ENCODE measurements at regions not wholly inside any gene's neighbourhood (a gene's known extent, or its start where the extent isn't known, plus 50 kb on each side); places are given as distances from the start of the nearest gene placed in this dataset.
"Not testable (repeated sequence)": the region's sequence is repeated elsewhere in the genome, so short reads cannot be mapped to it uniquely, and the experiment has no call there.

DNA sequence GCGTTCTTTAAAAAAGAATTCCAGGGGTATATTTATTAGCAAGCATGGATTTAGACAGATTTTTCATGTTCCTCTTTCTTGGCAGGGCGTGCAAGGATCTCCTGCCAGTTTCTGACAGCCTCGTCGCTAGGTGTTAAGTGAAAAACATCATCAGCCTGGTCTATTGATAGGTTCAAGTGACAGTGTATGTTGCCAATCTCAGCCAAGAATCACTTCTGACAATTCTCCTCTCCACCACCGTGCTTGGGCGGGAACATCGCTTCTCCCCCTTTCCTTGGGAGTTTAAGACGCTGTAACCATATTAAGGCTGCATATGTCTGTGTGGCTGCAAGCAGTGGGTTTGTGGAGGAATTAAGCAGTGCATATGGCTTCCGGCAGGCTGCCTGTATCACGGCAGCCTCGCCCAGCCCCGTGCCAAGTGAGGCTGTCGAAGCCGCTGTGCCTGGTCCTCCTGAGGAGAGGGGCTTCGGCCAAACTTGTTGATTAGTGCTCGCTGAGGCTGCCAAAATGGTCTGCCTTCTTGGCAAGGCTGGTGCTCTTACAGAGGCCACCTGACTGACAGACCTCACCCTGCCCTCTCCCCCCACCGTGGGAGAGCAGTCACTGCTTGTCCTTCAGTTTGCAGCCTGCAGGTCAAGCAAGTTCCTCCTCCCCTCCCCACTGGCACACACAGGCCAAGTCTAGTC, 132.2 kb upstream of the MPHOSPH6 start:
- Mint-ChIP-seq H3K36me3 (ENCODE audit: low read depth) (no peaks in the 10 kb centered on the region), H3K4me3 (no peak overlapping the region), H3K27ac (no peak overlapping the region), H3K4me1 (ENCODE audit: low read depth) (no peaks in the 10 kb centered on the region), H3K27me3 (ENCODE audit: low read depth) (no peaks in the 10 kb centered on the region), H3K9me3 (no peaks in the 10 kb centered on the region)
- DNase-seq (ENCODE audit: low spot score) = no peak

DNA sequence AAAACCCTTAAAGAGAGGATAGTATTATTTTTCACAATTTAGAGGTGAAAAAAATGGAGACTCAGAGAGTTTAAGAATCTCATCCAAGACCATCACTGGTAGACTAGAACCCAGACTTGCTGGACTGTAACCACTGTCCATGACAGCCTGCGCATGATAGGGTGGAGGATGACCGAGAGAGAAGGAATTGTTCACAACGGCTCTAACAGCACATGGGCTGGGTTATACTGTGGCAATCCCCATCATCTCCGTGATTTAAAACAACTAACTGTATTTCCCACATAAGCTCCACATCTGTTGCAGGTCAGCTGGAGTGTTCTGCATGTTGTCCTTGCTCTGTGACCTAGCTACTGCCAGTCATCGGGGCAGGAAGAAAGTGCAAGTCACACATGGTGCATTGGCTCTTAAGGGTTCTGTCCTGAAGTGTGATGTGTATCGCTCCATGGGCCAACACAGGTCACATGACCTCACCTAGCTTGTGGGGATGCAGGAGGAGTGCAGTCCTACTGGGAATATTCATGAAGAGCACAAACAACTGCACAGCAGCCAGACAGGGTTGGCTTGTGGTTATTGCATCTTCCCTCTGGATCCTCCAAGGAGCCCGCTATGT, 131.2 kb upstream of the MPHOSPH6 start:
- no peak overlapping the region for H3K27ac Mint-ChIP-seq
- H3K36me3 Mint-ChIP-seq (ENCODE audit: low read depth) = no peaks in the 10 kb centered on the region
- H3K4me3 Mint-ChIP-seq = no peak overlapping the region
- no peaks in the 10 kb centered on the region for H3K27me3 Mint-ChIP-seq (ENCODE audit: low read depth)
- no peaks in the 10 kb centered on the region for H3K9me3 Mint-ChIP-seq
- H3K4me1 Mint-ChIP-seq (ENCODE audit: low read depth) = no peaks in the 10 kb centered on the region
- no peak for DNase-seq (ENCODE audit: low spot score)

DNA sequence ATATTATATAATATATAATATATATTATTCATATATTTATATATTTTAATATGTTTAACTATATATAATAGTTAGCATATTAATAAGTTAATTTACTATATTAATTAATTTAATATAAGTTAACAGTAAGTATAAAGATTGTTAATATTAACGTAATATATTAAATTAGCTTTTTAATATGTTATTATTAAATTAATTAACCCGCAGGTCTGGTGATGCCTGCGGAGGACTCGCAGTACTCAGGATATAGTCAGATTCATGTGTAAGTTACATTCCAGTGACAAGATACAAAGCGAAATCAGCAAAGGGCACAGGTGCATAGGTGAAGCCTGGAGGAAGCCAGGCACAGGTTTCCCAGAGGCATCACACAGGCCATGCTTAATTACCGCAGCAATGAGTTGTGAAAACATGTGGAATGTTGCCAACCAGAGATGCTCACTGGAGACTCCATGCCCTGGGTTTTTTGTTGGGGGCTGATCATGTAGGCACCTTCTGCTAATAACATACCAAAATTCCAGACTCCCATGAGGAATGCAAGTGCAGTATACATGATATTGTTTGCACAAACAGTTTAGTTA, 130.4 kb upstream of the MPHOSPH6 start:
- H3K9me3 Mint-ChIP-seq = no peaks in the 10 kb centered on the region
- DNase-seq (ENCODE audit: low spot score) = no peak
- no peaks in the 10 kb centered on the region for H3K27me3 Mint-ChIP-seq (ENCODE audit: low read depth)
- H3K4me3 Mint-ChIP-seq = no peak overlapping the region
- H3K36me3 Mint-ChIP-seq (ENCODE audit: low read depth) = no peaks in the 10 kb centered on the region
- H3K4me1 Mint-ChIP-seq (ENCODE audit: low read depth) = no peaks in the 10 kb centered on the region
- no peak overlapping the region for H3K27ac Mint-ChIP-seq

DNA sequence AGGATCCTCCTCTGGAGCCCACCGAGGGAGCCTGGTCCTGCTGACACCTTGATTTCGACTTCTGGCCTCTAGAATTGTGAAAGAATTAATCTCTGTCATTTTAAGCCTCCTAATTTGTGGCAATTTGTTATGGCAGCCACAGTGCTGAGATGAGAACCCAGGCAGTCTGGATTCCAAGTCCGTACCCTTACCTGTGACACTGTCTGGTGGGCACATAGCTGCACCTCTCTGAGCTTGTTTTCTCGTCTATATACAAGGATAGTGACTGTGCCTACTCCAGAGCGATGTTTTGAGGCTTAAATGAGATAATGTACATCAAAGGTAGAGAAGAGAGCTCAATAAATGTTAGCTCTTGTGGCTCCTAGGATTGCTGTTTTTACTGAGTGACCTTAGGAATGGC, 128.4 kb upstream of the MPHOSPH6 start:
- H3K4me1 Mint-ChIP-seq (ENCODE audit: low read depth) = no peaks in the 10 kb centered on the region
- H3K9me3 Mint-ChIP-seq = no peaks in the 10 kb centered on the region
- no peaks in the 10 kb centered on the region for H3K36me3 Mint-ChIP-seq (ENCODE audit: low read depth)
- DNase-seq (ENCODE audit: low spot score) = no peak
- H3K4me3 Mint-ChIP-seq = no peak overlapping the region
- no peak overlapping the region for H3K27ac Mint-ChIP-seq
- H3K27me3 Mint-ChIP-seq (ENCODE audit: low read depth) = no peaks in the 10 kb centered on the region

DNA sequence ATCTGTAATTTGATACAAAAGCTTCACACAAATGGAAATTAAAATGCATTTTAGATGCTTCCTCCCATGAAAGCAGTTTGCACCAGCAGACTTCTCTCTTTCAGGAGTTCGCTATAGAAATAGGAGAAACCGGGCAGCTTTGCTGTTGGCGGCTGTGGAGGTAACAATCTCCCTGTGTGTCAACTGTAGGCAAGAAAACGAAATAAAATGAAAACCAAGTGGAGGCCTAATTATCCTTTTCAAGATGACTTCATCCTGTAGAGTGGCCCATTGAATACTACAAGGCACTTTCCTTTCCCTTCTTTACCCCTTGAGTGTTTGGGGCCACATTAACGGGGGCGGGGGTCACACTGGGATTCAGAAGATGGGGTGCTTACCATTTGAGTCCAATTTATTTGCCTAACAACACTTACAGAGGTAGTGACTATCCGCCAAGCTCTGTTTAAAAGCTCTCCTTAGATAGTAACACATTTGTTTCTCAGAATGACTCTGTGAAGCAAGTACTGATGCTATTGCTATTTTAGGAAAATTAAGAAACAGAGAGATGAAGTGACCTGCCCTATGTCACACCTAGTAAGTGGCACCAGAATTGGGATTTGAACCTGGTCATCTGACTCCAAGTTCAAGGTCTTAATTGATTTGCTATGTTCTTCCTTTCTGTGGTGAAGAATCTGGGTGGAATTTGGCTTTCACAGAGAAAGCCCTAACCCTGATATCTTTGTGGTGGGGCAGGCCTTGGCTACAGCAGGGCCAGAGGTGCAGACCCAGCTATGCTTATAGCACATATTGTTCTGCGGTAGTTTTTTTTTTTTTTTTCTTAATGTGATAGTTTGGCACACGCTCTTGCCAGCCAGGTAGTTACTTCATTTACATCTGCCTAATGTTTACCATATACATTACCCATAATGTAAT, 125.5 kb upstream of the MPHOSPH6 start:
- Mint-ChIP-seq H3K36me3 (ENCODE audit: low read depth) (no peaks in the 10 kb centered on the region), H3K4me3 (no peak overlapping the region), H3K9me3 (no peaks in the 10 kb centered on the region), H3K27ac (no peak overlapping the region), H3K27me3 (ENCODE audit: low read depth) (no peaks in the 10 kb centered on the region), H3K4me1 (ENCODE audit: low read depth) (no peaks in the 10 kb centered on the region)
- DNase-seq (ENCODE audit: low spot score) = no peak

DNA sequence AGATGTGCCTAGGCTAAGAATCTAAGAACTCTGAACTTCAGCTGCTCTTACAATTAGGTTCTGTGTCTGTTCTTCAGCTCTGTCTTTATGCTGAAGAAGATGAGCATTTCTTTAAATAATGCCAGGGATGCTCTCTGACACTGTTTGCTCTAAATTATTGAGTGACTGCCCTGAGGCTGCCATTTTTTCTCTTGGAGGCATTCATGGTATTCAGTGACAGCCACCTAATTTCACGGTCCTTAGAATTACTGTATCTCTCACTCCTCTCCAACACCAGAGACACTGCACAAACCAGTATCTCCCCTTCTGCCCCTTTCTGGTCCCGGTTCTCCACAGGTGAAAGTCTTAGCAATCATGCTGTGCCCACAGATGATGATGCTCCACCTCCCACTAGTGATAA, 123.6 kb upstream of the MPHOSPH6 start:
- Mint-ChIP-seq H3K4me3 (no peak overlapping the region), H3K27ac (no peak overlapping the region), H3K36me3 (ENCODE audit: low read depth) (no peaks in the 10 kb centered on the region), H3K9me3 (no peaks in the 10 kb centered on the region), H3K27me3 (ENCODE audit: low read depth) (peaks cover 3% of the 10 kb centered on the region), H3K4me1 (ENCODE audit: low read depth) (no peaks in the 10 kb centered on the region)
- DNase-seq (ENCODE audit: low spot score) = no peak

DNA sequence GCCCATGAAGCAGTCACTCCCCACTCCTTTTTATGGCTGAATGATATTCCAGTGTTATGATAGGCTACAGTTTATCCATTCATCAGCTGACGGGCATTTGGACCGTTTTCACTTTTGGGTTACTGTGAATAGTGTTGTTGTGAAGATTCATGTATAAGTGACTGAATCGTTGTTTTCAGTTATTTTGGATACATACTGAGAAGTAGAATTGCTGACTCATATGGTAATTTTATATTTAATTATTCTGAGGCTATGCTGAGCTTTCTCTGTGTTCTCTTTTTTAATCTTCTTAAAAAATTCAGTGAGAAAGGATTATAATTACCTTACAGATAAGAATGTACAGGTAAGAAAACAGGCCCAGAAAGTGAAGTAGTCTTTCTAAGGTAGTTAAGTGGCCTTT, 117.9 kb upstream of the MPHOSPH6 start:
- Mint-ChIP-seq H3K4me3 (no peak overlapping the region), H3K36me3 (ENCODE audit: low read depth) (no peaks in the 10 kb centered on the region), H3K9me3 (no peaks in the 10 kb centered on the region), H3K27ac (no peak overlapping the region), H3K4me1 (ENCODE audit: low read depth) (no peaks in the 10 kb centered on the region), H3K27me3 (ENCODE audit: low read depth) (peaks cover 3% of the 10 kb centered on the region)
- DNase-seq (ENCODE audit: low spot score) = no peak

DNA sequence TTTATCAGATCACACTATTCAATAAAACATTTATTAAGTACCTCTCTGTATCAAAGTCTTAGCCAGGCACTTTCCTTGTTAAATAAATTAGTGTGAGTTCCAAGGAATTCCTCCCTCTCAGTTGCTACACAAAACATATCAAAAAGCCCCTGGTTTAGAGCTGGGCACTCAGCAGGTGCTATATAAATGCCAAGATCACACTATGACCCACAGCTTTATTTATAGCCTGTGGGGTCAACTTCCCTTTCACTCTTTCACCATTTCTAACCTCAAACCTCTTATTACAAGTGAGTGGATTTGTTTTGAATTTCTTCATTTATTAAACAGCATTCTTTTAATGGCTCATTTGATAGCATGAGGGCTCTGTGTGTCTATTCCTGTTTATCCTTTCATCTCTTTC, 112.6 kb upstream of the MPHOSPH6 start:
- no peak for DNase-seq (ENCODE audit: low spot score)
- no peak overlapping the region for H3K27ac Mint-ChIP-seq
- no peaks in the 10 kb centered on the region for H3K27me3 Mint-ChIP-seq (ENCODE audit: low read depth)
- no peaks in the 10 kb centered on the region for H3K4me1 Mint-ChIP-seq (ENCODE audit: low read depth)
- H3K36me3 Mint-ChIP-seq (ENCODE audit: low read depth) = no peaks in the 10 kb centered on the region
- no peaks in the 10 kb centered on the region for H3K9me3 Mint-ChIP-seq
- H3K4me3 Mint-ChIP-seq = no peak overlapping the region

DNA sequence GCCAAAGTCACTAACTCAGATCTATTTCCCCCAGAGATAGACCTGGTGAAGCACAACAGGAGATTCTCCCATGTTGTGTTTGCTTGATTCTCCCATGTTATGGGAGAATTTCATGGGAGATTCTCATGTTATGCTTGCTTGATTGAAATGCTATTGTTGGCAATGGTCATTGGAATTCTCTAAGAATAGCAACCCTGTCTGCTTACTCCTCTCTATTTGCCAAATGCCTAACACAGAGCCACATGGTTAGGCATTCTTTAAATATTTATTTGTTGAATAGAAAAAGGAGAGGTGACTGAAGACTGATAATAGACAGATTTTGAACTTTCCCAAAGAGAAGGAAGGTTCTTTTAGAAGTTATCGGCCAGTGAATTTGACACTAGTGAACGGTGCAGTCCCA, 111.5 kb upstream of the MPHOSPH6 start:
- Mint-ChIP-seq H3K27me3 (ENCODE audit: low read depth) (no peaks in the 10 kb centered on the region), H3K36me3 (ENCODE audit: low read depth) (no peaks in the 10 kb centered on the region), H3K4me1 (ENCODE audit: low read depth) (no peaks in the 10 kb centered on the region), H3K9me3 (no peaks in the 10 kb centered on the region), H3K27ac (no peak overlapping the region), H3K4me3 (no peak overlapping the region)
- no peak for DNase-seq (ENCODE audit: low spot score)

DNA sequence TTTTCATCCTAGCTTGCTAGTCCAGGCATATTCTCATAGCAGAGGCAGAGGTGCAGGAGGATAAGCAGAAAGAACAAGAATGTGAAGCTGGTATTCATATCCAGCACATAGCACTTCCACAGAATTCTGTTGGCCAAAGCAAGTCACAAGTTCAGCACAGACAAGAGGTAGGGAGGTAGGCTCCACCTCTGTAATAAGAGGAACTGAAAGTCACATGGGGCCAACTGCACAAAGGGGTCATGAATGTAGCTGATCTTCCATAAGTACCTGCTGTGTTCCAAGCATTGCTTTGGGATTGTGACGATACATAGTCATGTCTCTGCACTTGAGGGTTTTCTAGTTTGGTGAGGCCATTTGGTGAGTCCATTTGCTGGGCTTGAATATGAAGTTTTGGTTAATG, 110.8 kb upstream of the MPHOSPH6 start:
- no peaks in the 10 kb centered on the region for H3K27me3 Mint-ChIP-seq (ENCODE audit: low read depth)
- DNase-seq (ENCODE audit: low spot score) = no peak
- H3K27ac Mint-ChIP-seq = no peak overlapping the region
- H3K4me3 Mint-ChIP-seq = no peak overlapping the region
- no peaks in the 10 kb centered on the region for H3K36me3 Mint-ChIP-seq (ENCODE audit: low read depth)
- no peaks in the 10 kb centered on the region for H3K9me3 Mint-ChIP-seq
- H3K4me1 Mint-ChIP-seq (ENCODE audit: low read depth) = no peaks in the 10 kb centered on the region

DNA sequence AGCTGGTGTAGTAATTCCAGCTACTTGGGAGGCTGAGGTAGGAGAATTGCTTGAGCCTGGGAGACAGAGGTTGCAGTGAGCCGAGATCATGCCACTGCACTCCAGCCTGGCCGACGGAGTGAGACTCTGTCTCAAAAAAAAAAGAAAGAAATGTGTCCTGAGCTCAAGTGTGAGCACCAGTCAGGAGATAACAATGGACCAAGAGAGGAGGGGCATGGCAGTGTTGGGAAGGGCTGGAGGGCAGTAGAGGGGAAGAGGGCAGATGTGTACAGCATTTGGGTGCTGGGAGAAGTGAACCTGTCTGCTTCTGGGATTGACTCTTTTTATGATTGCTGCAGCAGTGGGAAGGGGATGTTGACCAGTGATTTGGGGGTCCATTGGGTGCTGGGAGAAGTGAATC, 105.3 kb upstream of the MPHOSPH6 start:
- DNase-seq (ENCODE audit: low spot score); H3K36me3 Mint-ChIP-seq (ENCODE audit: low read depth); H3K27ac Mint-ChIP-seq; H3K9me3 Mint-ChIP-seq; H3K4me3 Mint-ChIP-seq; H3K4me1 Mint-ChIP-seq (ENCODE audit: low read depth); H3K27me3 Mint-ChIP-seq (ENCODE audit: low read depth): not testable (repeated sequence)

DNA sequence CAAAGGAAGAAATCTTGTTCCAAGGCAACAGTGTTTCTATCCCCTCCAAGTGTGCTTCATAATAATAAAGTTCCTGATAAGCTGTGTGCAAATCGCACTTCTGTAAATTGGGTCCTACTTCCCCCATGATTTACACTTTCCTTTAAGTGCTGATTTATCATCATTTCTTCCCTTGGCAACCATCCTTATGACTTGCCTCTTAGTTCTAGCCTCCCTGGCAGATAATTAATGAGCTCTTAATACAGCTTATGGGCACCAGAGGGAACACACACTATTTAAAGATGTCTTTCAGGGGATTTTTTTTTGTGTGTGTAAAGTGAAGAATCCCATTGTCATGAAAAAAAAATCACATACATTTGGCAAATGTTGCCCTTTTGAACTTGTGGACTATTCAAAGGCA, 101.6 kb upstream of the MPHOSPH6 start:
- H3K4me3 Mint-ChIP-seq = no peak overlapping the region
- no peaks in the 10 kb centered on the region for H3K36me3 Mint-ChIP-seq (ENCODE audit: low read depth)
- peaks cover 2% of the 10 kb centered on the region for H3K27me3 Mint-ChIP-seq (ENCODE audit: low read depth)
- no peak overlapping the region for H3K27ac Mint-ChIP-seq
- no peak for DNase-seq (ENCODE audit: low spot score)
- no peaks in the 10 kb centered on the region for H3K4me1 Mint-ChIP-seq (ENCODE audit: low read depth)
- no peaks in the 10 kb centered on the region for H3K9me3 Mint-ChIP-seq

DNA sequence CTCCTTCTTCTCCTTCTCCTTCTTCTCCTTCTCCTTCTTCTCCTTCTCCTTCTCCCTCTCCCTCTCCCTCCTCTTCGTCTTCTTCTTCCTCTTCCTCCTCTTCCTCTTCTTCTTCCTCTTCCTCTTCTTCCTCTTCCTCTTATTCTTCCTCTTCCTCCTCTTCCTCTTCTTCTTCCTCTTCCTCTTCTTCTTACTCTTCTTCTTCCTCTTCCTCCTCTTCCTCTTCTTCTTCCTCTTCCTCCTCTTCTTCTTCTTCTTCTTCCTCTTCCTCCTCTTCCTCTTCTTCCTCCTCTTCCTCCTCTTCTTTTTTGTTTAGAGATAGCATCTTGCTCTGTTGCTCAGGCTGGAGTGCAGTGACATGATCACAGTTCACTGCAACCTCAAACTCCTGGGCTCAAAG, 97.7 kb upstream of the MPHOSPH6 start:
- H3K9me3 Mint-ChIP-seq; H3K27ac Mint-ChIP-seq; H3K27me3 Mint-ChIP-seq (ENCODE audit: low read depth); DNase-seq (ENCODE audit: low spot score); H3K4me3 Mint-ChIP-seq; H3K4me1 Mint-ChIP-seq (ENCODE audit: low read depth); H3K36me3 Mint-ChIP-seq (ENCODE audit: low read depth): not testable (repeated sequence)

DNA sequence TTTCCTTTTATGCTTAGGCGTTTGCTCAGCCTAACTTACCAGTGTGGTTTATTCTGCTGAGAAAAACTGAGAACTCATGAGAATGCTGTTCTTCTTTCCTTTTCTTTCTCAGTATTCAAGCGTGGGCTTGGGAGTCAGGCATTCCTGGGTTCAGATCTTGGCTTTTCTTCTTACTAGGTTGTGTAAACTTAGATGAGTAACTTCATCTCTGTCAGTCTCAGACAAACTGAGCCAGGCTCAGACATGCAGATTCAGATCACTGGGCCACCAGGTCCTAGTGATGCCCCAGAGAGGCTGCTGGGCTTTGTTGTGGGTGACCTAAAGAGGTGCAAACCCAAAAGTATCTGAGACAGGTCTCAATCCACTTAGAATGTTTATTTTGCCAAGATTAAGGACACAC, 95.8 kb upstream of the MPHOSPH6 start:
- no peaks in the 10 kb centered on the region for H3K9me3 Mint-ChIP-seq
- H3K4me3 Mint-ChIP-seq = no peak overlapping the region
- DNase-seq (ENCODE audit: low spot score) = no peak
- peaks cover 7% of the 10 kb centered on the region for H3K27me3 Mint-ChIP-seq (ENCODE audit: low read depth)
- no peaks in the 10 kb centered on the region for H3K36me3 Mint-ChIP-seq (ENCODE audit: low read depth)
- H3K27ac Mint-ChIP-seq = no peak overlapping the region
- no peaks in the 10 kb centered on the region for H3K4me1 Mint-ChIP-seq (ENCODE audit: low read depth)
